HepG2 (cell line): ENCODE measurements at regions not wholly inside any gene's neighbourhood (a gene's known extent, or its start where the extent isn't known, plus 50 kb on each side); places are given as distances from the start of the nearest gene placed in this dataset.

Experiments used
- AGO1 ChIP-seq: fragments of 200-400 bp; formaldehyde crosslinking; IDR thresholded peaks from 2 replicates; pipeline ENCODE4 v1.6.1; 2017; ENCODE audit warnings: mild to moderate bottlenecking, low read depth, low read length, moderate library complexity; ENCODE audit not compliant: poor library complexity, severe bottlenecking
- CBX5 ChIP-seq: sonication (generic); formaldehyde crosslinking; IDR thresholded peaks from 2 replicates; pipeline ENCODE4 v1.4.0; 2020; ENCODE audit warnings: missing genetic modification reagents, borderline replicate concordance
- FOXA3 ChIP-seq: IDR thresholded peaks from 2 replicates; pipeline ENCODE4 v1.6.1; 2016; ENCODE audit warnings: missing genetic modification reagents, missing compliant biosample characterization
- GRHL1 ChIP-seq: sonication (generic); formaldehyde crosslinking; conservative IDR thresholded peaks from 2 replicates; pipeline ENCODE4 v1.8.0; 2022; ENCODE audit warnings: missing genetic modification reagents
- LRRFIP1 ChIP-seq: sonication (generic); formaldehyde crosslinking; conservative IDR thresholded peaks from 2 replicates; pipeline ENCODE4 v1.4.0; 2020; ENCODE audit warnings: missing genetic modification reagents
- PRDM4 ChIP-seq: sonication (generic); formaldehyde crosslinking; IDR thresholded peaks from 2 replicates; pipeline ENCODE4 v1.9.0; 2021; ENCODE audit warnings: missing genetic modification reagents, borderline replicate concordance
- SMAD9 ChIP-seq: sonication (generic); formaldehyde crosslinking; IDR thresholded peaks from 2 replicates; pipeline ENCODE4 v1.5.1; 2020; ENCODE audit warnings: mild to moderate bottlenecking, missing genetic modification reagents
- ZBTB20 ChIP-seq: sonication (generic); formaldehyde crosslinking; IDR thresholded peaks from 2 replicates; pipeline ENCODE4 v1.8.1; 2023; ENCODE audit warnings: missing genetic modification reagents, low read depth, mild to moderate bottlenecking, borderline replicate concordance
- ZBTB43 ChIP-seq: sonication (generic); formaldehyde crosslinking; conservative IDR thresholded peaks from 2 replicates; pipeline ENCODE4 v1.4.0; 2020; ENCODE audit warnings: missing genetic modification reagents
- ZNF503 ChIP-seq: sonication (generic); formaldehyde crosslinking; IDR thresholded peaks from 2 replicates; pipeline ENCODE4 v1.4.0; 2020; ENCODE audit warnings: missing genetic modification reagents
- ZNF552 ChIP-seq: sonication (generic); formaldehyde crosslinking; IDR thresholded peaks from 2 replicates; pipeline ENCODE4 v1.9.0; 2022; ENCODE audit warnings: missing genetic modification reagents, mild to moderate bottlenecking, borderline replicate concordance
- ZNF619 ChIP-seq: sonication (generic); formaldehyde crosslinking; IDR thresholded peaks from 2 replicates; pipeline ENCODE4 v1.4.0; 2020; ENCODE audit warnings: mild to moderate bottlenecking, missing genetic modification reagents
- ZSCAN12 ChIP-seq: sonication (generic); formaldehyde crosslinking; IDR thresholded peaks from 2 replicates; pipeline ENCODE4 v1.9.0; 2021; ENCODE audit warnings: mild to moderate bottlenecking, missing genetic modification reagents
- ZSCAN5A ChIP-seq: sonication (generic); formaldehyde crosslinking; IDR thresholded peaks from 2 replicates; pipeline ENCODE4 v1.8.0; 2022; ENCODE audit warnings: mild to moderate bottlenecking, missing genetic modification reagents, borderline replicate concordance

- TF ChIP-seq PRDM4 (CRISPR knock-in tag) (no peak), AGO1 (no peak), ZNF552 (0 out of 2 replicates have a peak, but pooled peaks have one; percentile 59), SMAD9 (CRISPR knock-in tag) (no peak), ZBTB20 (CRISPR knock-in tag) (0 out of 2 replicates have a peak, but pooled peaks have one; percentile 13), CBX5 (CRISPR knock-in tag) (peak; percentile 13; the same call in 1 of the 2 replicates), ZSCAN12 (CRISPR knock-in tag) (no peak), ZSCAN5A (CRISPR knock-in tag) (no peak), ZNF503 (CRISPR knock-in tag) (peak; percentile 71; the same call in 1 of the 2 replicates), ZBTB43 (peak; percentile 35; the same call in 1 of the 2 replicates), FOXA3 (CRISPR knock-in tag) (peak; percentile 94), ZNF619 (CRISPR knock-in tag) (no peak), GRHL1 (CRISPR knock-in tag) (no peak), LRRFIP1 (no peak)
Observed at GRCh38 chr10:44195112-44196007, 189.5 kb downstream of the CXCL12 start (continued).
